GM21526 (cell line): ENCODE measurements at regions not wholly inside any gene's neighbourhood (a gene's known extent, or its start where the extent isn't known, plus 50 kb on each side); places are given as distances from the start of the nearest gene placed in this dataset.
"Not testable (repeated sequence)": the region's sequence is repeated elsewhere in the genome, so short reads cannot be mapped to it uniquely, and the experiment has no call there.

Source experiments
- ATAC-seq: cut with Tn5 transposase; IDR thresholded peaks from one replicate; pipeline ENCODE4 v1.9.1; 2021; ENCODE audit warnings: moderate library complexity; ENCODE audit not compliant: unreplicated experiment, low FRiP score

- no peak for ATAC-seq
These were observed 455.8 kb downstream of the TFEC start for GRCh38 chr7:115574681-115575291.

DNA sequence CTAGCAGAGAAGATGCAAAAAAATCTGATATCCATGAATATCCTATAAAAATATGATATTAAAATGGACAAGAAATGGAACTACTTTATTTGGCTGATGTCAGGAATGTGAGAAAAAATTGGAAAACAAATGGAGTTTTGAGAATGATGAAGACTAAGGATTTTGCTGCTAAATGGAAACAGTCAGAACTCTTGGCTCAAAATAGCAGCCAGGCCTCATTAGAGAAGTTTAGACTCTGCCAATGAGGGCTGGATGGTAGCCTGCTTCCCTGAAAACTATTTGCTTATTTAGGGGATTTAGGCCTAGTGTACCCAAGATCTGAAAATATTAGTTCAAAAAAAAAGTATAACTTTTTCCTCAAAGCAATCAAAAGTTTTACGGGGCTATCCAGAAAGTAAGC lies 458.5 kb downstream of the TFEC start:
- ATAC-seq: no peak

- no peak for ATAC-seq
These were observed 469.0 kb downstream of the TFEC start for GRCh38 chr7:115561335-115562110.

DNA sequence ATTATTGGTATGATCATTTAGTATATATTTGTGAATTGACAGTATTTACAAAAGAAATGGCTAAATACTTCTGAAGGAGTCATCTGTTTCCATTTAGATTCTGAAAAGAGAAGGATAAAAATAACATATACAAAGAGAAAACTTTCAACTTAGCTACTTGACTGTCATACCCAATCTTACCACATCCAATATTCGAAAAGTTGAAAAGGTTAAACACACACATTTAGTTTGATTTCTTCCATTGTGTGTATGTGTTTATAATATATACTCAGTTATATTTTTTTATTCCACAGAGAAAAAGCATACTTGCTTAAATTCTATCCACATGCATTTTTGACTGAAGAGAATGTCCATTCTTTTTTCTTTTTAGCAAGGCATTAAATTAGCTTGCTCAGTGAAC lies 470.7 kb downstream of the TFEC start:
- ATAC-seq: no peak

DNA sequence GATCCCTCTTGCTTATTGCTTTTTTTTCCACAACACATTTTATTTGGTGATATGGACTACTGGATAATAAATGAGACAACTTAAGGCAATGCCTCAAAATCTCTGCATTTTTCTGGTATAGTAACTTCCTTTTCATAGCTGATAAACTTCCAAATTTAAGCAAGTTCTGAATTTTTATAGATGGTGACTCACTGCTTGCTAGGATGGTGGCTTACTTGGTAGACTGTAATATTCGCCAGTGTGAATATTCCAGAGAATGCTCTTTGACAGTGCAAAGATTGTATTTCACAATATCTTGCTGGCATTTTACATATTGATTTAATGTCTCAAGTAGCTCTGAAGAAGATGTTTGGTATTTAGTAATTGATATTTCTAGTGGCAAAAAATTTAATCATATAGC lies 472.4 kb downstream of the TFEC start:
- ATAC-seq: no peak

- not testable (repeated sequence) for ATAC-seq
These were observed 473.3 kb downstream of the TFEC start for GRCh38 chr7:115557296-115557695.

DNA sequence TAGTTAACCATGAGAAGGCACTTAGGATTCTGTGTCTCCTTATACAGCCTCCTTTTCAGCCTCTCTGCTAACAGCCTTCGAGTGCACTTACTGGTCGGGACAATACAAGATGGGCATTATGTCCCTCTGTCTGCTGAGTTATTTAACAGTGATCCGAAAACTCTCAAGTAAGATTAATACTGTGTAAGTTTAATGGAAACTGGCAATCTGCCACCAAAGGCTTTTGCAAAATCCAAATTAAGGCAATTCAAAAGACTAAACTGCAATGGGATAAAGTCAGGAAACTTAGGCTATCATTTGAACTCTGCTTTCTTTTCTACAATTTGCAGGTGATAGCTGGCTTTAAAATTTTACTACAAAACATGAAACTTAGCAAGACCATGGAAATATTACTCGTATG lies 477.8 kb downstream of the TFEC start:
- ATAC-seq: no peak

DNA sequence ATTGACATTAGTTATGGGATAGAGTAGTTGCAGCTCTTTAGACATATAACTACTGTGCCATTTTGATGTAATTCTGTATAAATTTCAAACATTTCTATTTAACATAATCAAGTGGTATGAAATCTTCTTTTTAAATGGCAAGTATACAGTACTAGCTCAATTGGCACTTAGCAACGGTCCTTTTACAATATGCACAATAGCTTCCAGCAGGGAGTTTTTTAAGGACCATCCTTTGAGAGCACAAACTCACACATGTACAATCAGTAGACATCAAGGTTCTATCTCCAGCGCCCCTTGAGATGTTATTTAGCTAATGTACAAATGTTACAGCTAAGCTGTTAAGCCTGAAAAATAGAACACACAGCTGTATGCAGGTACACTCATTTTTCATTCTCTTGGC lies 480.7 kb downstream of the TFEC start:
- no peak for ATAC-seq

DNA sequence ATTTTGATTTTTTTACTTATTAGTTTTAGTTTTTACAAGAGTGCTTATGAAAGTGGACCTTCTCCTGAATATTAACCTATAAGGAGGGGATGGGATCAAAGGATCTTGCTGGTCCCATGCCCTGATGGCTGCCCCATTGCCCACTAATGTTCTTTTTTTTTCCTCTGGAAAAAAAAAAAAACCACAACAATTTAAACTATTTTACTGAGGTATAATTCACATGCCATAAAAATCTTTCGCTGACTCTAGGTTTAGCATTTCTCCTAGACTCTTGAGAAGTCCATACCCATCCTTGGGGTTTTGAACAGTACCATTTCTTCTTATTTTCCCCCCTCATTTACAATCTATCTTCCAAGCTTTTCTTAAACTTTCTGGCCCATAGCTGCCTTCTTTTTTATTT lies 481.8 kb downstream of the TFEC start:
- no peak for ATAC-seq

- ATAC-seq: no peak
These were observed 483.8 kb downstream of the TFEC start for GRCh38 chr7:115546790-115547189.

GRCh38 chr7:115533785-115534184 lies 496.8 kb downstream of the TFEC start:
- ATAC-seq: no peak

DNA sequence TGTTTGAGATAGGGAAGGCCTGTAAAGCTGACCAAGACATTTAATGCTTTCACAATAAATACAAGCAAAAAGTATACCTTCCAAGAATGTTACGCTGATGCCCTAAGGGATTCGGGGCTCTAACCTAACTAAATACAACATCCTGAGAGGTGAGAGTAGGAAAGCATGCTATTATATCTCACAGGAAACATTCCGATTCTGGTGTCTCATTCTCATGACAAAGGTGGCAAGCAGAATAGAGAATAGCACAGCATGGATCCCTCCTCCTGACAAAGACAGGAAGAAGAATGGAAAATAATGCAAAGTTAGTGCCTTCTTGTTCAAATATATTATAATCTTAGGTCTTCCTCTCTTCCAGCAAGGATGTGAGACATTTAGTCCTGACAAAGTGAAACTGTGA lies 504.3 kb downstream of the TFEC start:
- no peak for ATAC-seq

DNA sequence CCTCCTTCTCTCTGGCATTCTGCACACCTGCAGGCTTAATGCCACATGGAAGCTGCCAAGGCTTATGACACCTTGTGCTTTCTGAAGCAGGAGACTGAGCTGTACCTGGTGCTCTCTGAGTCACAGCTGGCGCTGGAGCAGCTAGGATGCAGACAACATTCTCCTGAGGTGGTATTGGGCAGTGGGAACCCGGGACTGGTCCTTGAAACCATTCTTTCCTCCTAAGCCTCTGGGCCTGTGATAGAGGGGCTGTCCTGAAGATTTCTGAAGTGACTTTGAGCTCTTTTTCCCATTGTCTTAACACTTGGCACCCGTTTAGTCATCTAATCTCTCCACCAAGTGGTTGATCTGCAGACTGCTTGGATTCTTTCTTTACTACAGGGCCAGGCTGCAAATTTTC lies 508.4 kb downstream of the TFEC start:
- ATAC-seq: no peak

GRCh38 chr7:115516341-115516740 lies 514.2 kb downstream of the TFEC start:
- no peak for ATAC-seq

- ATAC-seq: no peak
These were observed 519.2 kb downstream of the TFEC start for GRCh38 chr7:115511330-115511729.

GRCh38 chr7:115505136-115505535 lies 525.4 kb downstream of the TFEC start:
- no peak for ATAC-seq

DNA sequence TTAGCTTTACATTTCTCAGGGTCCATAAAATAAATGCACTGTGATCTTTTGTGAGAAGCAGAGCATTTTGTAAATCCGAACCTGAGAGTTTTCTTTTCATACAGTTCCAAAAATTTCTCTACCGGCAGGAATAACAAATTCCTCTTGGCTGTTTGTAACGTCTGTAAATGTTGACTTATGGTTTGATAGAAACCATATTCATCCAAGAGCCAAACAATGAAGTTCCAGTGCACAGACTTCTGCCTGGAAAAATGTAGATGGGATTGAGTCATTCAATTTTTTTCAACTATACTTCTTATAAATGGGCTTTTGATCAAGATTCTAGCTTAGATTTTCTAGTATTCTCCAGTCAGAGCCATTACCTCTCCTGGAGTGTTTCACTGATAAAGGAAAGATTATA lies 530.6 kb downstream of the TFEC start:
- ATAC-seq: no peak

- no peak for ATAC-seq
These were observed 534.6 kb downstream of the TFEC start for GRCh38 chr7:115496006-115496405.

DNA sequence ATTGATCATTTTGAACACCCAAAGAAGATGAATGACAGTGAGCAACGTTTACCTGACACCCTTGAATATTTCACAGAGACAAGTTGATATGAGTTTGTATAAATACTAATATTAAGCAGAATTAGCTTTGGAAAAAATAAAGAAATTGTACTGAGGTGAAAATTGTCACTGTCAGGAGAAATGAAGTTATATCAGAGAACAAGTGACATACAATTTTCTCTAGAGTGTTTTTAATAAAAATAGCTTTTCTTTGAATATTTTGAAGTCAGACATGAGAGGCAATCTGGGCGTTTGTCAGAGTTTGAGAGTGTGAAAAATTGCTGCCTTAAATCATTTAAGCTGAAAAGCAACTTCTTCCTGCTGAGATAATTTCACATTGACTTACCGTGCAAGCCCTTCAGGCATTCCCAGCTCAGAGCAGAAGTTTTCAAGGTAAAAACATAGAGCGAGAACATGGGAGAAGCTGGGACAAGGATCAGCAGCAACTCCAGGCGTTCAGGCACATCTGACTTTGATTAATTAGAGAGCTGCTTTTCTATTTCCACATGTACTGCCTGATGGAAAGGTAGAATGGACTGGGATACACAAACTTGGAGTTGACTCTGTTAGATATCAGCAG lies 535.9 kb downstream of the TFEC start:
- no peak for ATAC-seq

- ATAC-seq: no peak
These were observed 537.2 kb downstream of the TFEC start for GRCh38 chr7:115493381-115493780.

DNA sequence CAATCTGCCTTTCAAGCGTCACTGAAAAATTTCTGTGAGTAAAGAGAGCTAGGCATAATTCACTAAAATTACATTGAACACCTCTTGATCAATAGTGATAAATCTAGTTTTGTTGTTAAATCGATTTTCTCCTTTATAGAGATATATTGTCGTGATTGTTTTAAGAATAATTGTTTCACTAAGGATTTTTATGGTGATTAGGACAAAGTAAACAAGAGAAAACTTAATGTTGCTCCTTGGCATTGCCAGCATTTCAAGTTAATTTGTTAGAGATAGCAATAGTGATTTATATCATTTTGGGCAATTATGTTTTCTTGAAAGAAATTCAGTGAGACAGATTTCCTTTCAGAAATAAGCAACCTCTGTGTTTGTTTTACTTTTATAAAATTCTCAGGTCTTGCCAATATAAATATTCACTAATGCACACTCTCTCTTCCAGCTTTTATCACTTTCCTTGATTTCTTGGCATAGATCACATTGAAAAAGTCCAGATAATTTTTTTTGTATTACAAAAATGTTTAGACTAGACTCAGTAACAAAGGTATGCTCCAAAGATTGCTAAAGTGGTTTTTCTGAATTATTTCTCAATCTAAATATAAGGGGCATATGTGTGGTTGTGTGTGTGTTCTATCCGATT lies 538.7 kb downstream of the TFEC start:
- ATAC-seq: no peak
